H9 (cell line): ENCODE measurements at regions not wholly inside any gene's neighbourhood (a gene's known extent, or its start where the extent isn't known, plus 50 kb on each side); places are given as distances from the start of the nearest gene placed in this dataset.

Experiments used
- DNase-seq: peaks from one replicate; pipeline ENCODE4 v3.0.0-alpha.2; 2017
- H2AFZ ChIP-seq: one replicate; pipeline ENCODE4 v1.6.1; 2013; ENCODE audit warnings: mild to moderate bottlenecking, low read length, control low read depth, moderate library complexity
- H2AK5ac ChIP-seq: 2 replicates; pipeline ENCODE4 v1.6.1; 2013; ENCODE audit warnings: low read length, control low read depth, mixed read lengths; ENCODE audit not compliant: insufficient read length
- H2BK120ac ChIP-seq: one replicate; pipeline ENCODE4 v1.6.1; 2013; ENCODE audit warnings: low read depth, mild to moderate bottlenecking, low read length, control low read depth, inconsistent platforms; ENCODE audit not compliant: poor library complexity, severe bottlenecking
- H2BK12ac ChIP-seq: 2 replicates; pipeline ENCODE4 v1.6.1; 2013; ENCODE audit warnings: low read length, control low read depth, mixed read lengths, low read depth; ENCODE audit not compliant: insufficient read length
- H2BK15ac ChIP-seq: 2 replicates; pipeline ENCODE4 v1.6.1; 2013; ENCODE audit warnings: low read depth, low read length, control low read depth
- H2BK20ac ChIP-seq: one replicate; pipeline ENCODE4 v1.6.1; 2013; ENCODE audit warnings: low read depth, mild to moderate bottlenecking, low read length, control low read depth, inconsistent platforms; ENCODE audit not compliant: poor library complexity, severe bottlenecking
- H2BK5ac ChIP-seq: 2 replicates; pipeline ENCODE4 v1.6.1; 2013; ENCODE audit warnings: low read length, control low read depth, mixed read lengths; ENCODE audit not compliant: insufficient read length
- H3K14ac ChIP-seq: 2 replicates; pipeline ENCODE4 v1.6.1; 2013; ENCODE audit warnings: low read length, control low read depth; ENCODE audit not compliant: insufficient read depth
- H3K18ac ChIP-seq: 2 replicates; pipeline ENCODE4 v1.6.1; 2013; ENCODE audit warnings: low read depth, mild to moderate bottlenecking, mixed read lengths, low read length, control low read depth; ENCODE audit not compliant: insufficient read length
- H3K23ac ChIP-seq: 2 replicates; pipeline ENCODE4 v1.6.1; 2013; ENCODE audit warnings: low read length, control low read depth, mixed read lengths, low read depth; ENCODE audit not compliant: insufficient read length
- H3K23me2 ChIP-seq: 2 replicates; pipeline ENCODE4 v1.6.1; 2013; ENCODE audit warnings: low read depth, mild to moderate bottlenecking, mixed read lengths, low read length, control low read depth; ENCODE audit not compliant: insufficient read length, poor library complexity, severe bottlenecking
- H3K27ac ChIP-seq: 2 replicates; pipeline ENCODE4 v1.5.1; 2013; ENCODE audit warnings: low read length, control low read depth, mixed read lengths, low read depth; ENCODE audit not compliant: insufficient read length
- H3K27me3 ChIP-seq: 2 replicates; pipeline ENCODE4 v1.6.1; 2013; ENCODE audit warnings: low read length, control low read depth, inconsistent platforms; ENCODE audit not compliant: insufficient read depth
- H3K4ac ChIP-seq: 2 replicates; pipeline ENCODE4 v1.6.1; 2013; ENCODE audit warnings: low read depth, mild to moderate bottlenecking, control low read depth, inconsistent platforms, low read length, moderate library complexity
- H3K4me1 ChIP-seq: 2 replicates; pipeline ENCODE4 v1.6.1; 2013; ENCODE audit warnings: low read length, control low read depth, inconsistent platforms; ENCODE audit not compliant: insufficient read depth
- H3K4me2 ChIP-seq: 2 replicates; pipeline ENCODE4 v1.6.1; 2013; ENCODE audit warnings: low read length, control low read depth, mixed read lengths; ENCODE audit not compliant: insufficient read length, insufficient read depth
- H3K56ac ChIP-seq: 2 replicates; pipeline ENCODE4 v1.6.1; 2013; ENCODE audit warnings: low read depth, mild to moderate bottlenecking, mixed read lengths, low read length, control low read depth; ENCODE audit not compliant: insufficient read length
- H3K79me1 ChIP-seq: 2 replicates; pipeline ENCODE4 v1.6.1; 2013; ENCODE audit warnings: low read depth, mild to moderate bottlenecking, moderate library complexity, low read length, control low read depth, inconsistent platforms; ENCODE audit not compliant: insufficient read depth, poor library complexity, severe bottlenecking
- H3K79me2 ChIP-seq: 2 replicates; pipeline ENCODE4 v1.6.1; 2013; ENCODE audit warnings: low read length, control low read depth, inconsistent platforms; ENCODE audit not compliant: insufficient read depth
- H3K9ac ChIP-seq: 2 replicates; pipeline ENCODE4 v1.6.1; 2013; ENCODE audit warnings: low read length, control low read depth, mixed read lengths; ENCODE audit not compliant: insufficient read length; ENCODE audit errors: extremely low read depth
- H3K9me3 ChIP-seq: one replicate; pipeline ENCODE4 v1.6.1; 2013; ENCODE audit warnings: low read depth, low read length, inconsistent platforms; ENCODE audit not compliant: control insufficient read depth
- H3T11ph ChIP-seq: one replicate; pipeline ENCODE4 v1.6.1; 2013; ENCODE audit warnings: mild to moderate bottlenecking, low read length, control low read depth, inconsistent platforms
- H4K20me1 ChIP-seq: one replicate; pipeline ENCODE4 v1.6.1; 2013; ENCODE audit not compliant: control insufficient read depth, insufficient read length, insufficient read depth
- H4K5ac ChIP-seq: 2 replicates; pipeline ENCODE4 v1.6.1; 2013; ENCODE audit warnings: low read depth, mild to moderate bottlenecking, mixed read lengths, low read length, control low read depth; ENCODE audit not compliant: insufficient read length
- H4K8ac ChIP-seq: replicated peaks from 2 replicates; pipeline ENCODE4 v1.6.1; 2013; ENCODE audit warnings: low read length, control low read depth, mixed read lengths, low read depth; ENCODE audit not compliant: insufficient read length
- H4K91ac ChIP-seq: 2 replicates; pipeline ENCODE4 v1.6.1; 2013; ENCODE audit warnings: low read depth, mild to moderate bottlenecking, moderate library complexity, mixed read lengths, low read length, control low read depth; ENCODE audit not compliant: insufficient read length
- H3K27ac Mint-ChIP-seq, 3 experiments: 2 replicates in 2 of 3; 3 replicates in 1 of 3; pipeline ENCODE4 v1.8.0; 2020 to 2021; ENCODE audit warnings: mixed read lengths in 3 of 3, mild to moderate bottlenecking in 1 of 3, moderate library complexity in 1 of 3
- H3K27me3 Mint-ChIP-seq: 2 replicates; pipeline ENCODE4 v1.8.0; 2021; ENCODE audit warnings: low read depth, mild to moderate bottlenecking, moderate library complexity, mixed read lengths
- H3K36me3 Mint-ChIP-seq, 3 experiments: 2 replicates in 2 of 3; 3 replicates in 1 of 3; pipeline ENCODE4 v1.8.0; 2020 to 2021; ENCODE audit warnings: low read depth in 3 of 3, mixed read lengths in 3 of 3; ENCODE audit not compliant: insufficient read depth in 1 of 3
- H3K4me1 Mint-ChIP-seq, 2 experiments: 2 replicates each; pipeline ENCODE4 v1.8.0; 2020; ENCODE audit warnings: mixed read lengths in 2 of 2
- H3K4me3 Mint-ChIP-seq, 2 experiments: 2 replicates in 1 of 2; 3 replicates in 1 of 2; pipeline ENCODE4 v1.8.0; 2020 to 2021; ENCODE audit warnings: mild to moderate bottlenecking in 2 of 2, mixed read lengths in 2 of 2, moderate library complexity in 1 of 2
- H3K9me3 Mint-ChIP-seq, 2 experiments: 2 replicates in 1 of 2; 3 replicates in 1 of 2; pipeline ENCODE4 v1.8.0; 2020; ENCODE audit warnings: mild to moderate bottlenecking in 2 of 2, mixed read lengths in 2 of 2, moderate library complexity in 1 of 2
- WGBS: extraction: QIAGEN DNeasy Blood & Tissue Kit; methylation state at CpG from one replicate; pipeline ENCODE4 v1.1.7; 2013; ENCODE audit warnings: missing lambda C conversion rate, low lambda C conversion rate, mixed read lengths; ENCODE audit not compliant: insufficient read length; ENCODE audit errors: extremely low coverage; 5-methylcytosine and 5-hydroxymethylcytosine counted together
- TF ChIP-seq, protein P1 (sequence below): fragments of 200-600 bp; sonication (generic); conservative IDR thresholded peaks from 3 replicates; pipeline ENCODE4 v1.8.0; 2021; ENCODE audit warnings: antibody characterized with exemption, mild to moderate bottlenecking

DNA sequence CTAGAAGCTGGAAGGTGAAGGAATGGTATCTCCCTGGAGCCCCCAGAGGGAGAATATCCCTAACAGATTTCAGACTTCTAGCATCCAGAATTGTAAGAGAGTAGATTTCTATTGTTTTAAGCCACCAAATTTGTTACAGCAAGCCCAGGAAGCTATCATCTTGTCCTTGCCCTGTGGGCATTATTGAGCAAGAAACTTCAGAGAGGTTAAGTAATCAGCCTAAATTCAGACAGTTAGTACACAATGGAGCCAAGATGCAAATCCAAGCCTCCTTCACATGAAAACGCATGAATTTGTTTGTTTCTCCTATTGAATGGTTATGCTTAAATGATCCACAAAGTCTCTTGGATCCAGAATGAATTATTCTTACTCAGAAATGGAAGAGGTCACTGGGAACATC, 55.2 kb upstream of the TRIB2 start:
- no peak overlapping the region for H3T11ph ChIP-seq
- no peak overlapping the region for H2AK5ac ChIP-seq
- no peak overlapping the region for H3K27ac Mint-ChIP-seq
- H3K27me3 Mint-ChIP-seq, result no peaks in the 10 kb centered on the region
- no peak overlapping the region for H3K14ac ChIP-seq
- no peak overlapping the region for H3K4ac ChIP-seq
- H3K27me3 ChIP-seq, result no peaks in the 10 kb centered on the region
- no peaks in the 10 kb centered on the region for H3K79me2 ChIP-seq
- no peak overlapping the region for H4K91ac ChIP-seq
- H3K36me3 Mint-ChIP-seq, result peaks cover 5 to 9% (median 7%) of the 10 kb centered on the region in 3 experiments; a peak in 6 of 7 replicates
- H3K23ac ChIP-seq, result no peak overlapping the region
- no peak overlapping the region for H2BK15ac ChIP-seq
- peaks cover 3 to 7% of the 10 kb centered on the region in 2 experiments; a peak in 2 of 4 replicates for H3K4me1 Mint-ChIP-seq
- H2AFZ ChIP-seq, result no peak overlapping the region
- H3K4me1 ChIP-seq, result no peaks in the 10 kb centered on the region
- H2BK5ac ChIP-seq, result no peak overlapping the region
- H2BK12ac ChIP-seq, result no peak overlapping the region
- WGBS, result no CpG with 5 or more reads among the region's 1 CpG
- H3K9me3 Mint-ChIP-seq, result peaks cover 12 to 16% of the 10 kb centered on the region in 2 experiments
- no peaks in the 10 kb centered on the region for H3K23me2 ChIP-seq
- H3K56ac ChIP-seq, result no peak overlapping the region
- no peak for DNase-seq
- H3K18ac ChIP-seq, result no peak overlapping the region
- H4K8ac ChIP-seq, result no peak overlapping the region
- H2BK20ac ChIP-seq, result no peak overlapping the region
- H2BK120ac ChIP-seq, result no peak overlapping the region
- no peaks in the 10 kb centered on the region for H4K20me1 ChIP-seq
- H3K9ac ChIP-seq, result no peak overlapping the region
- no peaks in the 10 kb centered on the region for H3K9me3 ChIP-seq
- no peak overlapping the region for H3K4me2 ChIP-seq
- H3K79me1 ChIP-seq, result no peaks in the 10 kb centered on the region
- TF ChIP-seq, protein P1, sequence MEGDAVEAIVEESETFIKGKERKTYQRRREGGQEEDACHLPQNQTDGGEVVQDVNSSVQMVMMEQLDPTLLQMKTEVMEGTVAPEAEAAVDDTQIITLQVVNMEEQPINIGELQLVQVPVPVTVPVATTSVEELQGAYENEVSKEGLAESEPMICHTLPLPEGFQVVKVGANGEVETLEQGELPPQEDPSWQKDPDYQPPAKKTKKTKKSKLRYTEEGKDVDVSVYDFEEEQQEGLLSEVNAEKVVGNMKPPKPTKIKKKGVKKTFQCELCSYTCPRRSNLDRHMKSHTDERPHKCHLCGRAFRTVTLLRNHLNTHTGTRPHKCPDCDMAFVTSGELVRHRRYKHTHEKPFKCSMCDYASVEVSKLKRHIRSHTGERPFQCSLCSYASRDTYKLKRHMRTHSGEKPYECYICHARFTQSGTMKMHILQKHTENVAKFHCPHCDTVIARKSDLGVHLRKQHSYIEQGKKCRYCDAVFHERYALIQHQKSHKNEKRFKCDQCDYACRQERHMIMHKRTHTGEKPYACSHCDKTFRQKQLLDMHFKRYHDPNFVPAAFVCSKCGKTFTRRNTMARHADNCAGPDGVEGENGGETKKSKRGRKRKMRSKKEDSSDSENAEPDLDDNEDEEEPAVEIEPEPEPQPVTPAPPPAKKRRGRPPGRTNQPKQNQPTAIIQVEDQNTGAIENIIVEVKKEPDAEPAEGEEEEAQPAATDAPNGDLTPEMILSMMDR, result no peak
- no peak overlapping the region for H3K4me3 Mint-ChIP-seq
- H3K27ac ChIP-seq, result no peak overlapping the region
- H4K5ac ChIP-seq, result no peak overlapping the region
